DOHH2 (cell line): ENCODE measurements at regions not wholly inside any gene's neighbourhood (a gene's known extent, or its start where the extent isn't known, plus 50 kb on each side); places are given as distances from the start of the nearest gene placed in this dataset.

Experiments
- CTCF ChIP-seq: fragments of 200-600 bp; sonication (generic); IDR thresholded peaks from one replicate; pipeline ENCODE4 v1.5.1; 2014; ENCODE audit warnings: antibody characterized with exemption, mild to moderate bottlenecking, low read depth, low read length; ENCODE audit not compliant: poor library complexity, severe bottlenecking
- EZH2phosphoT487 ChIP-seq: fragments of 200-600 bp; sonication (generic); IDR thresholded peaks from 2 replicates; pipeline ENCODE4 v1.6.1; 2017; ENCODE audit warnings: borderline replicate concordance, mild to moderate bottlenecking, antibody characterized with exemption, low read length, moderate library complexity, mixed read lengths

GRCh38 chr16:51450376-51450775 lies 299.3 kb upstream of the SALL1 start:
- no peak for TF ChIP-seq CTCF
- TF ChIP-seq EZH2phosphoT487: no peak
